Liver (tissue), 8 donors: ENCODE measurements at regions not wholly inside any gene's neighbourhood (a gene's known extent, or its start where the extent isn't known, plus 50 kb on each side); places are given as distances from the start of the nearest gene placed in this dataset.

Experiments
- DNase-seq: peaks from one replicate; pipeline ENCODE4 v3.0.0-alpha.2; 2017; ENCODE audit warnings: low spot score
- H3K27ac ChIP-seq, 2 donors: one replicate each; pipeline ENCODE4 v1.7.0; 2013; ENCODE audit warnings: inconsistent platforms in 2 of 2, low read length in 2 of 2, control low read depth in 1 of 2, low read depth in 1 of 2, mild to moderate bottlenecking in 1 of 2
- H3K27me3 ChIP-seq, 4 donors: one replicate each; pipeline versions ENCODE4 v1.6.1 to v1.7.0; 2013; ENCODE audit warnings: low read length in 3 of 4, inconsistent platforms in 1 of 4, mild to moderate bottlenecking in 1 of 4, moderate library complexity in 1 of 4; ENCODE audit not compliant: control insufficient read depth in 4 of 4, insufficient read depth in 4 of 4
- H3K36me3 ChIP-seq, 4 donors: one replicate each; pipeline versions ENCODE4 v1.6.1 to v1.7.0; 2013; ENCODE audit warnings: low read length in 3 of 4, mild to moderate bottlenecking in 3 of 4, low read depth in 1 of 4, moderate library complexity in 1 of 4; ENCODE audit not compliant: control insufficient read depth in 4 of 4, insufficient read depth in 3 of 4
- H3K4me1 ChIP-seq, 4 donors: one replicate each; pipeline versions ENCODE4 v1.6.1 to v1.7.0; 2013; ENCODE audit warnings: low read length in 3 of 4, mild to moderate bottlenecking in 3 of 4, moderate library complexity in 1 of 4; ENCODE audit not compliant: control insufficient read depth in 4 of 4, insufficient read depth in 4 of 4
- H3K4me3 ChIP-seq, 3 donors: one replicate each; pipeline versions ENCODE4 v1.6.1 to v1.7.0; 2013; ENCODE audit warnings: low read length in 3 of 3, control low read depth in 1 of 3, low read depth in 1 of 3, mild to moderate bottlenecking in 1 of 3
- H3K9ac ChIP-seq, 2 donors: one replicate each; pipeline ENCODE4 v1.7.0; 2013; ENCODE audit warnings: low read length in 2 of 2, mild to moderate bottlenecking in 2 of 2, moderate library complexity in 2 of 2, control low read depth in 1 of 2, low read depth in 1 of 2
- H3K9me3 ChIP-seq, 4 donors: one replicate each; pipeline versions ENCODE4 v1.6.1 to v1.7.0; 2013; ENCODE audit warnings: low read length in 3 of 4; ENCODE audit not compliant: control insufficient read depth in 4 of 4
- ATF3 ChIP-seq: IDR thresholded peaks from 2 replicates; pipeline ENCODE4 v1.6.1; 2016; ENCODE audit warnings: antibody characterized with exemption
- CTCF ChIP-seq: fragments of 150-350 bp; IDR thresholded peaks from 2 replicates; pipeline ENCODE4 v1.5.1; 2017; ENCODE audit warnings: improper control_type of control experiment, low read depth, low read length; ENCODE audit not compliant: missing input control
- EGR1 ChIP-seq, 2 donors: IDR thresholded peaks; 2 replicates each; pipeline ENCODE4 v1.6.1; 2016 to 2018; ENCODE audit warnings: antibody characterized with exemption in 2 of 2, low read depth in 2 of 2
- FOXA1 ChIP-seq: IDR thresholded peaks from 2 replicates; pipeline ENCODE4 v1.6.1; 2016; ENCODE audit warnings: antibody characterized with exemption
- FOXA2 ChIP-seq: IDR thresholded peaks from 2 replicates; pipeline ENCODE4 v1.6.1; 2016; ENCODE audit warnings: antibody characterized with exemption
- GABPA ChIP-seq, 2 donors: IDR thresholded peaks in 1 of 2; conservative IDR thresholded peaks in 1 of 2; 2 replicates each; pipeline ENCODE4 v1.6.1; 2016; ENCODE audit warnings: antibody characterized with exemption in 2 of 2, mild to moderate bottlenecking in 1 of 2, moderate library complexity in 1 of 2
- HNF4A ChIP-seq, 2 donors: conservative IDR thresholded peaks; 2 replicates each; pipeline ENCODE4 v1.6.1; 2016; ENCODE audit warnings: antibody characterized with exemption in 2 of 2, mild to moderate bottlenecking in 2 of 2
- HNF4G ChIP-seq: IDR thresholded peaks from 2 replicates; pipeline ENCODE4 v1.6.1; 2016; ENCODE audit warnings: antibody characterized with exemption
- JUND ChIP-seq, 2 donors: IDR thresholded peaks; 2 replicates each; pipeline ENCODE4 v1.6.1; 2016; ENCODE audit warnings: antibody characterized with exemption in 2 of 2
- MAX ChIP-seq: IDR thresholded peaks from 2 replicates; pipeline ENCODE4 v1.6.1; 2016; ENCODE audit warnings: antibody characterized with exemption
- NR2F2 ChIP-seq: IDR thresholded peaks from 2 replicates; pipeline ENCODE4 v1.6.1; 2016; ENCODE audit warnings: antibody characterized with exemption
- RAD21 ChIP-seq, 2 donors: IDR thresholded peaks; 2 replicates each; pipeline ENCODE4 v1.6.1; 2016; ENCODE audit warnings: antibody characterized with exemption in 2 of 2, mild to moderate bottlenecking in 2 of 2
- REST ChIP-seq: IDR thresholded peaks from 2 replicates; pipeline ENCODE4 v1.6.1; 2016; ENCODE audit warnings: antibody characterized with exemption, mild to moderate bottlenecking
- RXRA ChIP-seq, 2 donors: IDR thresholded peaks; 2 replicates each; pipeline ENCODE4 v1.6.1; 2017 to 2018; ENCODE audit warnings: antibody characterized with exemption in 2 of 2, mild to moderate bottlenecking in 1 of 2
- SP1 ChIP-seq: IDR thresholded peaks from 2 replicates; pipeline ENCODE4 v1.6.1; 2018; ENCODE audit warnings: antibody characterized with exemption, mild to moderate bottlenecking
- TAF1 ChIP-seq: conservative IDR thresholded peaks from 2 replicates; pipeline ENCODE4 v1.6.1; 2016; ENCODE audit warnings: antibody characterized with exemption, mild to moderate bottlenecking
- YY1 ChIP-seq: IDR thresholded peaks from 2 replicates; pipeline ENCODE4 v1.6.1; 2016; ENCODE audit warnings: antibody characterized with exemption, mild to moderate bottlenecking
- ZBTB33 ChIP-seq: IDR thresholded peaks from 2 replicates; pipeline ENCODE4 v1.6.1; 2016; ENCODE audit warnings: antibody characterized with exemption
- WGBS: extraction: QIAGEN DNeasy Blood & Tissue Kit; methylation state at CpG from one replicate; pipeline ENCODE4 v1.1.7; 2013; 5-methylcytosine and 5-hydroxymethylcytosine counted together
- donor health status: healthy.
- donor health status: healthy.
- donor health status: healthy.
- donor health status: healthy.
- donor health status: healthy.

- no peaks in the 10 kb centered on the region for H3K4me1 ChIP-seq
- no peak overlapping the region for H3K27ac ChIP-seq
- DNase-seq, result no peak
- TF ChIP-seq FOXA2 (no peak), GABPA (IDR thresholded peaks at IDR 0.05 in 1 of 2, conservative IDR thresholded peaks at IDR 0.05 in 1 of 2) (no peak), YY1 (no peak), EGR1 (IDR thresholded peaks at IDR 0.05; ENCODE audit: low read depth in 2 of 2) (no peak), NR2F2 (no peak), SP1 (no peak), MAX (no peak), HNF4A (conservative IDR thresholded peaks at IDR 0.05) (no peak), RAD21 (IDR thresholded peaks at IDR 0.05) (no peak), ZBTB33 (no peak), REST (no peak), HNF4G (no peak), CTCF (no peak), ATF3 (no peak), TAF1 (no peak), JUND (IDR thresholded peaks at IDR 0.05) (no peak), RXRA (IDR thresholded peaks at IDR 0.05) (no peak), FOXA1 (no peak)
- no peaks in the 10 kb centered on the region for H3K27me3 ChIP-seq
- peaks cover 0 to 6% (median 3%) of the 10 kb centered on the region in 4 donors for H3K9me3 ChIP-seq
- H3K4me3 ChIP-seq, result no peak overlapping the region
- no peaks in the 10 kb centered on the region for H3K36me3 ChIP-seq
- WGBS, result 86% methylated on average over 11 of the region's 11 CpGs
- H3K9ac ChIP-seq, result no peak overlapping the region
Measured at GRCh38 chr6:4459996-4460395, 316.2 kb upstream of the CDYL start.

GRCh38 chr6:4459032-4459431 lies 317.2 kb upstream of the CDYL start:
- no peaks in the 10 kb centered on the region for H3K27me3 ChIP-seq
- no peak overlapping the region for H3K9ac ChIP-seq
- peaks cover 0 to 6% (median 3%) of the 10 kb centered on the region in 4 donors for H3K9me3 ChIP-seq
- no peaks in the 10 kb centered on the region for H3K4me1 ChIP-seq
- WGBS, result 62% methylated on average over 3 of the region's 3 CpGs
- H3K27ac ChIP-seq, result no peak overlapping the region
- no peaks in the 10 kb centered on the region for H3K36me3 ChIP-seq
- no peak overlapping the region for H3K4me3 ChIP-seq
- DNase-seq, result no peak
- TF ChIP-seq MAX (no peak), YY1 (no peak), HNF4G (no peak), JUND (IDR thresholded peaks at IDR 0.05) (no peak), CTCF (no peak), RAD21 (IDR thresholded peaks at IDR 0.05) (no peak), REST (no peak), RXRA (IDR thresholded peaks at IDR 0.05) (no peak), GABPA (IDR thresholded peaks at IDR 0.05 in 1 of 2, conservative IDR thresholded peaks at IDR 0.05 in 1 of 2) (no peak), HNF4A (conservative IDR thresholded peaks at IDR 0.05) (no peak), SP1 (no peak), FOXA1 (no peak)
